GM18858 (cell line): ENCODE measurements at regions not wholly inside any gene's neighbourhood (a gene's known extent, or its start where the extent isn't known, plus 50 kb on each side); places are given as distances from the start of the nearest gene placed in this dataset.

ENCODE experiments used
- ATAC-seq: cut with Tn5 transposase; IDR thresholded peaks from one replicate; pipeline ENCODE4 v1.9.1; 2021; ENCODE audit not compliant: unreplicated experiment

GRCh38 chr16:8292271-8292670, 298.0 kb downstream of the TMEM114 start:
- no peak for ATAC-seq

- ATAC-seq, result no peak
Measured at GRCh38 chr16:8286348-8286747, 304.0 kb downstream of the TMEM114 start.

- ATAC-seq, result no peak
Measured at GRCh38 chr16:8283195-8283594, 307.1 kb downstream of the TMEM114 start.

- no peak for ATAC-seq
Measured at GRCh38 chr16:8278031-8278580, 312.2 kb downstream of the TMEM114 start.

- no peak for ATAC-seq
Measured at GRCh38 chr16:8271344-8271743, 319.0 kb downstream of the TMEM114 start.

GRCh38 chr16:8262299-8262698, 328.0 kb downstream of the TMEM114 start:
- no peak for ATAC-seq

- ATAC-seq, result no peak
Measured at GRCh38 chr16:8260140-8260539, 330.2 kb downstream of the TMEM114 start.

GRCh38 chr16:8258523-8258922, 331.8 kb downstream of the TMEM114 start:
- no peak for ATAC-seq

- no peak for ATAC-seq
Measured at GRCh38 chr16:8257561-8257960, 332.8 kb downstream of the TMEM114 start.

- ATAC-seq, result no peak
Measured at GRCh38 chr16:8254405-8254804, 335.9 kb downstream of the TMEM114 start.

- ATAC-seq, result no peak
Measured at GRCh38 chr16:8253718-8254117, 336.6 kb downstream of the TMEM114 start.

GRCh38 chr16:8251727-8252126, 338.6 kb downstream of the TMEM114 start:
- ATAC-seq, result no peak

- ATAC-seq, result peak; percentile 87
Measured at GRCh38 chr16:8251298-8251697, 339.0 kb downstream of the TMEM114 start.

GRCh38 chr16:8247993-8248392, 342.3 kb downstream of the TMEM114 start:
- no peak for ATAC-seq

- no peak for ATAC-seq
Measured at GRCh38 chr16:8243981-8244380, 346.3 kb downstream of the TMEM114 start.

- no peak for ATAC-seq
Measured at GRCh38 chr16:8241408-8241807, 348.9 kb downstream of the TMEM114 start.

GRCh38 chr16:8239443-8239842, 350.9 kb downstream of the TMEM114 start:
- no peak for ATAC-seq

- no peak for ATAC-seq
Measured at GRCh38 chr16:8237452-8237851, 352.9 kb downstream of the TMEM114 start.

GRCh38 chr16:8236816-8237215, 353.5 kb downstream of the TMEM114 start:
- ATAC-seq, result no peak

- ATAC-seq, result no peak
Measured at GRCh38 chr16:8230497-8230896, 359.8 kb downstream of the TMEM114 start.

GRCh38 chr16:8229011-8229520, 361.2 kb downstream of the TMEM114 start:
- ATAC-seq, result no peak

GRCh38 chr16:8217201-8217600, 373.1 kb downstream of the TMEM114 start:
- ATAC-seq, result no peak

GRCh38 chr16:8204769-8205168, 385.5 kb downstream of the TMEM114 start:
- ATAC-seq, result no peak
